ENCODE measurements at regions not wholly inside any gene's neighbourhood (a gene's known extent, or its start where the extent isn't known, plus 50 kb on each side); places are given as distances from the start of the nearest gene placed in this dataset.

DNA sequence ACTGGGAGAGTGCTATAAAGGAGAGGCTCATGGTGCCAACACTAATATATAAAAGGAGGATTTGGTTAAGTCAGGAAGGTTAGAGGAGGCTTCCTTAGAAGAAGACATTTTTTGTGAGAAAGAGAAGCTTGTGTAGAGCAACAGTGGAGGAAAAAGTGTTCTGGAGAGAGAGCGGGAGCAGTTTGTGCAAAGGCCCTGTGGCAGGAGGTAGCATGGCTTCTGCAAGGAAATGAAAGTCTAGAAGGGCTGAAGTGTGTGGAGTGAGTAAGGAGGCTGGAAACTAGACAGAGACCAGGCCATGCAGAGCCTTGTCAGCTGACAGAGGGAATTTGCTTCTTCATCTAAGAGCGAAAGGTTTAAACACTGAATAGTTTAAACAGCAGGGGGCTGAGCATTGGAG lies 64.4 kb upstream of the ARAP3 start:
- DNase-seq, result no peak
- TF ChIP-seq POLR2AphosphoS5 (IDR thresholded peaks at IDR 0.05) (no peak), CTCF (IDR thresholded peaks at IDR 0.05) (no peak), EP300 (IDR thresholded peaks at IDR 0.05) (no peak), POLR2A (IDR thresholded peaks at IDR 0.05) (no peak)
- Histone ChIP-seq H3K4me1 (peaks cover 0 to 8% (median 8%) of the 10 kb centered on the region in 4 donors), H3K27ac (no peak overlapping the region), H3K27me3 (peaks cover 0 to 31% (median 0%) of the 10 kb centered on the region in 3 donors), H3K9me3 (no peaks in the 10 kb centered on the region), H3K36me3 (no peaks in the 10 kb centered on the region), H3K4me3 (no peak overlapping the region)
- 96% methylated on average over 2 of the region's 2 CpGs for WGBS, 2 donors
- intact Hi-C loops (cut with DNase I), result no loop called here

DNA sequence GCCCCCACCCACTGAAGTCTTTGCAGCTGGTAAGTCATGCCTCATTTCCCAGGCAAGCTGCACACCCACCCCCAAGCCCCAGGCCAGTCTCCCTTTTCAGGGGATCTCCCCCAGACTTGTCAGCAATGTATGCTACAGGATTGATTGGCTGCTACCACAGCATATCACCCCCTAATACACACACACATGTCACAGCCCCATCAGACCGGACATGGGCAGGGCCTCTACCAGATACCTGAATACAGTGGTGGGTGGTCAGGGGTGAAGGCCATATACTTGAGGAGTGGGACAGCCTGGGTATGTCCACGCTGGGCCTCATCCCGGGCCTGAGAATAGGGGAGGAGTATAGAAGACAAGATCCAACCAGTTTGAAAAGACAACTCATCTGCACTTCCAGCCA lies 63.4 kb upstream of the ARAP3 start:
- 86 to 88% methylated on average over 3 of the region's 3 CpGs for WGBS, 2 donors
- H3K27ac ChIP-seq, result no peak overlapping the region

GRCh38 chr5:141743866-141744272 lies 61.8 kb upstream of the ARAP3 start:
- no peak for DNase-seq
- peaks cover 0 to 21% (median 0%) of the 10 kb centered on the region in 3 donors for H3K27me3 ChIP-seq
- H3K4me1 ChIP-seq, result peaks cover 0 to 8% (median 8%) of the 10 kb centered on the region in 4 donors
- WGBS, 2 donors, result 21 to 24% methylated on average over 4 of the region's 4 CpGs
- H3K9me3 ChIP-seq, result no peaks in the 10 kb centered on the region
- H3K4me3 ChIP-seq, result no peak overlapping the region
- no peaks in the 10 kb centered on the region for H3K36me3 ChIP-seq
- TF ChIP-seq CTCF (IDR thresholded peaks at IDR 0.05), result no peak
- no peak for TF ChIP-seq EP300 (IDR thresholded peaks at IDR 0.05)
- TF ChIP-seq POLR2AphosphoS5 (IDR thresholded peaks at IDR 0.05), result no peak
- no peak for TF ChIP-seq POLR2A (IDR thresholded peaks at IDR 0.05)
- intact Hi-C loops (cut with DNase I), result no loop called here
- no peak overlapping the region for H3K27ac ChIP-seq

More for the DNA sequence above, 63.4 kb upstream of the ARAP3 start:
- no peaks in the 10 kb centered on the region for H3K9me3 ChIP-seq
- no peaks in the 10 kb centered on the region for H3K36me3 ChIP-seq
- intact Hi-C loops (cut with DNase I), result no loop called here
- no peak for TF ChIP-seq POLR2A (IDR thresholded peaks at IDR 0.05)
- no peak for TF ChIP-seq EP300 (IDR thresholded peaks at IDR 0.05)
- TF ChIP-seq CTCF (IDR thresholded peaks at IDR 0.05), result no peak
- no peak for TF ChIP-seq POLR2AphosphoS5 (IDR thresholded peaks at IDR 0.05)
- no peak overlapping the region for H3K4me3 ChIP-seq
- DNase-seq, result no peak
- peaks cover 0 to 23% (median 0%) of the 10 kb centered on the region in 3 donors for H3K27me3 ChIP-seq
- peaks cover 0 to 8% (median 8%) of the 10 kb centered on the region in 4 donors for H3K4me1 ChIP-seq

DNA sequence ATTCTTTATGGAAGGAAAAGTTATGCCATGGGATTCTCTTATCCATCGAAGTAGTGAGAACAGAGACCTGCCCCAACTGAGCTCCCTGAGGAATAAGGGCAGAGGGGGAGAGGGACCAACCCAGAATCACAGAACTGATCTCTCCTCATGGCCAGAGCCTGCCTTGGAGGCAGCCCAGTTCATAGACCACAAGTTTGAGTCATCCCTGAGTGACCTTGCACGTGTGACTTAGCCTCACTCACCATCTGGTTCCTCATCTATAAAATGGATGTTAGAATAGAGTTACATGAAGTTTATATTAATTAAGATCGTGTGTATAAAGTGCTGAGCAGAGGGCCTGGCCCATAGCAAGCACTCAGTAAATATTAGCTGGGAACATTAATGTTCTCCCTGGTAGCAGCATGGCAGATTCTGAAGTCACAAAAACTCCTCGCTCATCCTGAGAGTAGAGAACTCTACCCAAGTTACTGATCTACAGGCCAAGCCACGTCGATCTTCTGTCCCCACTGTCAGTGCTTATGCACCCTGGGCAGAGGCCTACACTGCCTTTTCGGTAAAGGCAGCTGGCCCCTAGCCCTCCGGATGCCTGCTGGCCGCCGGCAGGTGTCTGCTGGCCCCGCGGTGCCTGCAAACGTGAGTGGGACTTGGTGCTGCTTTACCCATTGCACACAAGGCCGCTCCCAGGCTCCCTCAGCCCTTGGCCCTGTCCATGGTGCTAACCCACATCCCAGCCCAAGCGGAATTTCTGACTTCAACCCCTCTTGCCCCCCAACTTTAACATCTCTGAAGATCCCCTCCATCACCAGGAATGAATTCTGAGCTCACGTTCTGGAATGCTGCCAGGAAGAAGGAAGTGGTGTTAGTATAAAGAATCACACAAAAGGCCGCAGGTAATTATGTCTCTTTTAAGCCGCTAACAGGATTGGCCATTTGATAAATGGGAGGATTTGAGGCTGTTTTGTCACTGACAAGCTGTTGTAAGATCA lies 61.1 kb upstream of the ARAP3 start:
- WGBS, 2 donors, result 26 to 30% methylated on average over 18 of the region's 18 CpGs
- Histone ChIP-seq H3K9me3 (no peaks in the 10 kb centered on the region), H3K27ac (no peak overlapping the region), H3K4me3 (no peak overlapping the region), H3K27me3 (peaks cover 0 to 21% (median 0%) of the 10 kb centered on the region in 3 donors), H3K36me3 (no peaks in the 10 kb centered on the region), H3K4me1 (peaks cover 0 to 8% (median 8%) of the 10 kb centered on the region in 4 donors)
- intact Hi-C loops (cut with DNase I), result no loop called here
- no peak for DNase-seq
- TF ChIP-seq POLR2A (IDR thresholded peaks at IDR 0.05) (no peak), CTCF (IDR thresholded peaks at IDR 0.05) (no peak), POLR2AphosphoS5 (IDR thresholded peaks at IDR 0.05) (no peak), EP300 (IDR thresholded peaks at IDR 0.05) (no peak)

Data from sigmoid colon (tissue), 6 donors.